ENCODE measurements at regions not wholly inside any gene's neighbourhood (a gene's known extent, or its start where the extent isn't known, plus 50 kb on each side); places are given as distances from the start of the nearest gene placed in this dataset.

GRCh38 chr9:79447308-79447605, 124.5 kb upstream of the TLE4 start:
- Histone ChIP-seq H3K9me3 (ENCODE audit: control insufficient read depth, insufficient read depth, low read length) (no peaks in the 10 kb centered on the region), H3K27me3 (ENCODE audit: control insufficient read depth, insufficient read depth, low read length) (no peaks in the 10 kb centered on the region), H3K4me3 (ENCODE audit: low read depth, low read length) (no peak overlapping the region), H3K27ac (ENCODE audit: low read depth, low read length) (no peak overlapping the region)
- POLR2A ChIA-PET: no interaction called here
- no peak for DNase-seq (ENCODE audit: low read depth, low spot score)
- CTCF ChIA-PET: no interaction called here
- TF ChIP-seq, protein P1, sequence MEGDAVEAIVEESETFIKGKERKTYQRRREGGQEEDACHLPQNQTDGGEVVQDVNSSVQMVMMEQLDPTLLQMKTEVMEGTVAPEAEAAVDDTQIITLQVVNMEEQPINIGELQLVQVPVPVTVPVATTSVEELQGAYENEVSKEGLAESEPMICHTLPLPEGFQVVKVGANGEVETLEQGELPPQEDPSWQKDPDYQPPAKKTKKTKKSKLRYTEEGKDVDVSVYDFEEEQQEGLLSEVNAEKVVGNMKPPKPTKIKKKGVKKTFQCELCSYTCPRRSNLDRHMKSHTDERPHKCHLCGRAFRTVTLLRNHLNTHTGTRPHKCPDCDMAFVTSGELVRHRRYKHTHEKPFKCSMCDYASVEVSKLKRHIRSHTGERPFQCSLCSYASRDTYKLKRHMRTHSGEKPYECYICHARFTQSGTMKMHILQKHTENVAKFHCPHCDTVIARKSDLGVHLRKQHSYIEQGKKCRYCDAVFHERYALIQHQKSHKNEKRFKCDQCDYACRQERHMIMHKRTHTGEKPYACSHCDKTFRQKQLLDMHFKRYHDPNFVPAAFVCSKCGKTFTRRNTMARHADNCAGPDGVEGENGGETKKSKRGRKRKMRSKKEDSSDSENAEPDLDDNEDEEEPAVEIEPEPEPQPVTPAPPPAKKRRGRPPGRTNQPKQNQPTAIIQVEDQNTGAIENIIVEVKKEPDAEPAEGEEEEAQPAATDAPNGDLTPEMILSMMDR (IDR thresholded peaks at IDR 0.05; ENCODE audit: low read depth, low read length): no peak

GRCh38 chr9:79447762-79448161, 124.0 kb upstream of the TLE4 start:
- H3K27ac ChIP-seq (ENCODE audit: low read depth, low read length): no peak overlapping the region
- TF ChIP-seq, protein P1 (IDR thresholded peaks at IDR 0.05; ENCODE audit: low read depth, low read length): no peak
- no peaks in the 10 kb centered on the region for H3K9me3 ChIP-seq (ENCODE audit: control insufficient read depth, insufficient read depth, low read length)
- no peaks in the 10 kb centered on the region for H3K27me3 ChIP-seq (ENCODE audit: control insufficient read depth, insufficient read depth, low read length)
- no peak for DNase-seq (ENCODE audit: low read depth, low spot score)
- no peak overlapping the region for H3K4me3 ChIP-seq (ENCODE audit: low read depth, low read length)
- ChIA-PET POLR2A (no interaction called here), CTCF (no interaction called here)

- no peak for DNase-seq (ENCODE audit: low read depth, low spot score)
- Histone ChIP-seq H3K27me3 (ENCODE audit: control insufficient read depth, insufficient read depth, low read length) (no peaks in the 10 kb centered on the region), H3K9me3 (ENCODE audit: control insufficient read depth, insufficient read depth, low read length) (no peaks in the 10 kb centered on the region), H3K4me3 (ENCODE audit: low read depth, low read length) (no peak overlapping the region), H3K27ac (ENCODE audit: low read depth, low read length) (no peak overlapping the region)
- ChIA-PET POLR2A (no interaction called here), CTCF (no interaction called here)
- TF ChIP-seq, protein P1 (IDR thresholded peaks at IDR 0.05; ENCODE audit: low read depth, low read length): no peak
Measured at GRCh38 chr9:79452265-79452664, 119.5 kb upstream of the TLE4 start.

- Histone ChIP-seq H3K27me3 (ENCODE audit: control insufficient read depth, insufficient read depth, low read length) (no peaks in the 10 kb centered on the region), H3K9me3 (ENCODE audit: control insufficient read depth, insufficient read depth, low read length) (no peaks in the 10 kb centered on the region), H3K27ac (ENCODE audit: low read depth, low read length) (no peak overlapping the region), H3K4me3 (ENCODE audit: low read depth, low read length) (no peak overlapping the region)
- TF ChIP-seq, protein P1 (IDR thresholded peaks at IDR 0.05; ENCODE audit: low read depth, low read length): no peak
- CTCF ChIA-PET: no interaction called here
- DNase-seq (ENCODE audit: low read depth, low spot score): no peak
- POLR2A ChIA-PET: interaction anchor here (0.6 kb wide), 1 partner anchor 109 kb away, joined by 3 read pairs; no protein-coding TSS in a partner anchor
Measured at GRCh38 chr9:79461712-79462111, 110.1 kb upstream of the TLE4 start.

DNA sequence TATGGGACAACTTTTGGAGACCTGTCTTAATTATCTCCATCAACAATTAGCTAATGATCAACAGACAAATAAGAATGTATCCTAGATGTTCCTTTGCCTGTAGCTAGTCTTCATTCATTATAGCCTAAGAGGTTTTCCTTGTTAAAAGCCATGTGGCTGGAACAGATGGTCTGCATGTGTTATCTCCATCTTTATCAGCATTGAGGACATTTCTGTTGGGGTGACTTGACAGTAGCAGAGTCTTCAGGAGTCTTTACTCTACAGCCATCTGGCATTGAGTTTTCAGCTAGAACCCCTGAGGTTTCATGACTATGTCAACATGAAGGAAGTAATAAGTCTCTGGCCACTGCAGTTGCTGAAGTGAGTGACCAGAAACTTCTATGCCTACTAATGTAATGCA, 106.6 kb upstream of the TLE4 start:
- TF ChIP-seq, protein P1 (IDR thresholded peaks at IDR 0.05; ENCODE audit: low read depth, low read length): no peak
- CTCF ChIA-PET: interaction anchor here (0.9 kb wide), 1 partner anchor 13 kb away, joined by 3 read pairs; no protein-coding TSS in a partner anchor
- no peak for DNase-seq (ENCODE audit: low read depth, low spot score)
- H3K27me3 ChIP-seq (ENCODE audit: control insufficient read depth, insufficient read depth, low read length): no peaks in the 10 kb centered on the region
- H3K27ac ChIP-seq (ENCODE audit: low read depth, low read length): no peak overlapping the region
- H3K9me3 ChIP-seq (ENCODE audit: control insufficient read depth, insufficient read depth, low read length): no peaks in the 10 kb centered on the region
- no peak overlapping the region for H3K4me3 ChIP-seq (ENCODE audit: low read depth, low read length)
- POLR2A ChIA-PET: no interaction called here
